Fibroblast of skin of right quadriceps (primary cell): ENCODE measurements at regions not wholly inside any gene's neighbourhood (a gene's known extent, or its start where the extent isn't known, plus 50 kb on each side); places are given as distances from the start of the nearest gene placed in this dataset.
A peak's percentile ranks its signal among the peaks of the same experiment; 100 is the strongest.

Source experiments
- DNase-seq: peaks from one replicate; pipeline ENCODE4 v3.0.0-alpha.2; 2013

GRCh38 chr16:80029761-80030481 is 429.4 kb upstream of the MAF start:
- no peak for DNase-seq

DNA sequence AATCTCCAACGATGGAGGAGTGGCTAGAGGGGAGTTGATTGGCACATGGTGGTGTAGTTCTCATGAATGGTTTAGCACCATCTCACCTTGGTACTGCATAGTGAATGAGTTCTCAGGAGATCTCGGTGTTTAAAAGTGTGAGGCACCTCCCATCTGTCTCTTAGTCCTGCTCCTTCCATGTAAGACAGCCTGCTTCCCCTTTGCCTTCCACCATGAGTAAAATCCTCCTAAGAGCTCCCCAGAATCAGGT is 428.8 kb upstream of the MAF start:
- DNase-seq, result no peak

DNA sequence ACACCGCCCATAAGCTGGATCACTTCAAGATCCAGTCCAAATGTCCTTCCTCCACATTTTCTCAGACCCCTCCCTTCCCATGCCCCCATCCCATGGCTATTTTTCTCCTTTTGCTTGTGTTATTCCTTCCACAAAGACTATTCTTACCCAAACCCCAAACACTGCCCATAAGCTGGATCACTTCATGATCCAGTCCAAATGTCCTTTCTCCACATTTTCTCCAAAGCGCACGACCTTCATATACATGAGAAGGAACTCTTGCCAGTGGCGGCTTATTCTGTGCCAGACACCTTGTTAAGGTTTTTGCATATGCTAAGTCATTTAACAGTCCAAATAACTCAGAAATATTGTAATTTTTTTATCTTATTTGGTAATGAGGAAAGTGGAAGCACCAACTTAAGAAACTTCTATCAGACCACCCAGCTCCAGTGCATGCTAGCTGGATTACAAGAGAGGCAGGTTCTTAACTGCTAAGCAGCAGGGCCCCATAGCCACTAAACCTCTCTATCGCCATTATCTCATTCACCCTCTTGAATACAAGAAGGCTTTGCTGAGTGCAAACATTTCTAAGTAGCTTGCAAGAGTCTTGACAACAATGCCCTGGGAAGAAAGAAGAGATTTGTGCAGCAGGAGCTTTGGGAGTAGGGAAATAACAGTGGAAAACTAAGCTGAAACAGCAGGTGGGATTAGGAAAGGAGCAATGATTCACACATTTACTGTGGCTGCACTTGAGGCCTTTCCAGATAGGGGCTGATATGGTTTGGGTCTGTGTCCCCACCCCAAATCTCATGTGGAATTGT is 428.2 kb upstream of the MAF start:
- DNase-seq, result no peak

DNA sequence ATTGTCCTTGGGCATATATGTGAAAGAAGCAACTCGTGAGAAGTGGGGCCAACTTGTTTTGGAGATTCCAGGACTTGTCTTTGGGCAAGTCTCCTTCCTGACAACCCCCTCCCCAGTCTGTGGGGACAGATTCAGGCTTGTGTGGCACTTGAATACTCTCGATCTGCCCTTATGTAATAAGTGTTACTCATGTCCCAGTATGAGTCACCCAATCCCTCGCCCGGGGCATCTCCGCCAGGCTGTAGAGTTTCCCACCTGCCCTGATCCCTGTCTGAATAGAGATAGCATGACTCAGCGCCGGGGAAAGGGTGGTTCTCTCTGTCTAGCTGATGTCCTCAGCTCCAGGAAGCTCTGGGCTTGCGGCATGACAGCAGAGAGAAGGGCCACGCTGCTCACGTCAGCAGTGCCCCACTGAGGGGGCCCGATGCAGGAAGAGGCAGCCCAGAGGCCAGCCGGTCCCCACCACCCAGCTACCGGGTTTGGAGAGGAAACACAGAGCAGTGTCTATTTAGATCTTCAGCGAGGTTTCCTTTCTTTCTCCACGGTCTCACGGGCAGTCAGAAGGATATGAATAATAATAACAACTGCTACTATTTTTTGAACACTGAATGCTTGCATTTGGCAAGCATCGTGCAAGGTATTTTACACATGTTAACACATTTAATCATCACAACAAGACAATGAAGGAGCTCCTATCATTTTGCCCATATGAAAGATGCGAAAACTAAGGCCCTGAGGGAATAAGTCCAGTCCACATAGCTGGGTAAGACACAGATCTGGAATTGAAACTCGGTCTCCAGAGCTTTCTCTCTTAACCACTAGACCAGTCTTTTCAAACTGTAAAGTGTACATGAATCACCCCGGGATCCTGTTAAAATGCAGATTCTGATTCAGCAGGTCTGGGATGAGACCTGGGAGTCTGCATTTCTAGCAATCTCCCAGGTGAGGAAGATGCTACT is 426.7 kb upstream of the MAF start:
- peak; percentile 91 for DNase-seq

DNA sequence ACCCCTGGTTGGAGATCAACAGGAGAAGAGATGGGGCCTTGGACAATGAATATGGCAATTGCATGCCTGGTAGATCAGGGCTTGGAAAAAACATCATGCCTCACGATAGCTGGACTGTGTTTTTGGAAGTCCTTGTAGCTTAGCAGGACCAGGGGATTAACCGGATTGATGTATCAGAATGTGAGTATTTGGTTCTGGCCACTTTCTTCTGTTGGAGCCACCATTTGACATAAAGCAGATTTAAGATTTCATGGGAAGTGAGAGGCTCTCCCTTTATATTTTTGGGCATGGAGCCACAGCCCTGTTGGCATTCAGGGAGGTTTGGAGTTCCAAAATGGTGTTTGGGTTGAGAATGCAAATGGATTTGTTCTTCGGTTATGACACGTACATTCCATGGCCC is 424.7 kb upstream of the MAF start:
- DNase-seq, result no peak

DNA sequence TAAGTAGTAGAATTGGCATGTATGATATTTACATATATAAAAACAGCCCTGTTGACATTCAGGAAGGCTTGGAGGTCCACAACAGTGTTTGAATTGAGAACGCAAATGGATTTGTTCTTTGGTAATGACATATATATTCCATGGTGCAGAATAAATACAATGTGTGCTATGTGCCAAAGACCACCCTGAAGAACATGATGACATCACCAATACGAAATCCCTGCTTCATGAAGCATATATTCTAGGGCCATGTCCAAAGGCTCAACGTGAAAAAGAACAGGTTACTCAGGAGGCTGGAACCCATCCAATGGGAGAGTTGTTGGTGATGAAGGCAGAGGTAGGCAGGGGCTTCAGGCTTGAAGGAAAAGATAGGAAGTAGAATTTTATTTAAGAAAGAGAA is 423.9 kb upstream of the MAF start:
- no peak for DNase-seq

DNA sequence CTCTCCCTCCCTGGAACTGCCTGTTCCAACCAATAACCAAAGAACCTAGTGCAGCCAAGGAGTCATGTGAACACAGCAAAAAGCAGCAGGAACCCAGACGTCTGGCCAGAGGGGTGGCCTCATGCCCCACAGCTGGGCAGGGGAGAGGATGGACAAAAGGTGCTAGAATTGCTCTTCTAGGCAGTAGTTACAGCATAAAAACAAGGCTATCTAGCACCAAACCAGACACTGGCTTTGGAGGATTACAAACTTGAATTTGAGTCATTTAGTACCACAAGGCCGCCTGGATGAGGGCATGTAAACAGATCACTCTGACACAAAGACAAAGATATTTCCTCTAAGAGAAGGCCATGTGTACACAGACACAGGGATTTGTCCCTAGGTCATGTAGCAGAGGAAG is 423.3 kb upstream of the MAF start:
- peak; percentile 8 for DNase-seq

DNA sequence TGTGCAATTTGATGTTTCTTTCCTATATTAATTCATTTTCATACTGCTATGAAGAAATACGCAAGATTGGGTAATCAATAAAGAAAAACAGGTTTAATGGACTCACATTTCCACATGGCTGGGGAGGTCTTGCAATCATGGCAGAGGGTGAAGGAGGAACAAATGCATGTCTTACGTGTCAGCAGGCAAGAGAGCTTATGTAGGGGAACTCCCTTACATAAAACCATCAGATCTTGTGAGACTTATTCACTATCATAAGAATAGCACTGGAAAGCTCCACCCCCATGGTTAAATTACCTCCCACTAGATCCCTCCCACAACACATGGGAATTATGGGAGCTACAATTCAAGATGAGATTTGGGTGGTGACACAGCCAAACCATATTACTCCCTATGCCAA is 418.9 kb upstream of the MAF start:
- no peak for DNase-seq

- no peak for DNase-seq
These were observed 417.9 kb upstream of the MAF start for GRCh38 chr16:80018466-80018865.

DNA sequence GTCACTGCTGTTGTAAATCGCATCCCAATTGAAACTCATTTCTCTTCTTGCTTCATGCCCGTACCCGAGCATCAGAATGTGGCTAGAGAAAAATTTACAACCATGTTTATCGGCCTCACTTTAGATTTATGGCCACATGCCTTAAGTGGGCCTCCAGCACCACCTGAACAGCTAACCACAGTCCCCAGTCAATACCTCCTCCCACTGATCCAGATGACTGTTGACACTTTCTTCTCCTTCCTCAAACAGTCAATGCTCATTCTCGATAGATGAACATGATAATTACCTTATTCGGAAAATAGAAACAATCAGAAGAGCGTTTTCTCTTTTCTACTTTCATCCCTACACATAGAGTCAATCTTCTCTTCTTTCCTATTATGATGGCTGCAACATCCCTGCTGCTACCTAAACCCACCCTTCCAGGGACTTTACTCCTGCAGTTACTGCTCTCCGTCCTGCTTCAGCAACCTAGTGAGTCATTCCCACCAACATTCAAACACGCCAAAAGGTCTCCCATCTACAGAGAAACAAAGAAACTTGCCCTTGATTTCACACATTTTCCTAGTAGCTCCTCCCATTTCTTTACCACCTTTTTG is 416.3 kb upstream of the MAF start:
- DNase-seq, result no peak

GRCh38 chr16:80015566-80015965 is 415.0 kb upstream of the MAF start:
- DNase-seq, result peak; percentile 15

DNA sequence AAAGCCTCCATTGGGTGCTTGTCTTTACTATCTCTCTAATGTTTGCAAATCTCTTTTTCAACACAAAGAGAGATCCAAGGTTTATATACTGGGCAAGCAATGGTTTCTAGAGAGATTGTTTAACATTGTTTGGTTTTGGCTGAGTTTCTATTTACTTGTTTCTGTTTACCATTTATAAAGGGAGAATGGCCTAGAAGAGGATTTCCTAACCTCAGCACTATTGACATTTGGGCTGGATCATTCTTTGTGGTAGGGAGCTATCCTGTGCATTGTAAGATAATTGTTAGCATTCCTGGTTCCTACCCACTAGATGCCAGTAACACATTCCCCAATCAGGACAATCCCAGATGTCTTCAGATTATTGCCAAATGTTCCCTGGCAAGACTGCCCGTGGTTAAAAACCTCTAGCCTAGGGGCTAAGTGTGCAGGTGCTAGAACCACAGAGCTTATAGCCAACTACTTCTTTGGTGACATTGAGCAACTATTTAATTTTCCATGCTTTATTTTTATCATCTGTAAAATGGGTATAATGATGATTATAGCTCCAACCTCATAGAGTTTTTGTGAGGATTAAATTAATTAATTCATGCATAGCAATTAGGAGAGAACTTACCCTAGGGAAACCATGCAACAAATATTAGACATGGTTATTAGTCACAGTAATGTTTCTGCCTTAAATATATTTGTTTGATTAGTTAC is 413.9 kb upstream of the MAF start:
- no peak for DNase-seq

GRCh38 chr16:80012586-80012985 is 412.0 kb upstream of the MAF start:
- no peak for DNase-seq

DNA sequence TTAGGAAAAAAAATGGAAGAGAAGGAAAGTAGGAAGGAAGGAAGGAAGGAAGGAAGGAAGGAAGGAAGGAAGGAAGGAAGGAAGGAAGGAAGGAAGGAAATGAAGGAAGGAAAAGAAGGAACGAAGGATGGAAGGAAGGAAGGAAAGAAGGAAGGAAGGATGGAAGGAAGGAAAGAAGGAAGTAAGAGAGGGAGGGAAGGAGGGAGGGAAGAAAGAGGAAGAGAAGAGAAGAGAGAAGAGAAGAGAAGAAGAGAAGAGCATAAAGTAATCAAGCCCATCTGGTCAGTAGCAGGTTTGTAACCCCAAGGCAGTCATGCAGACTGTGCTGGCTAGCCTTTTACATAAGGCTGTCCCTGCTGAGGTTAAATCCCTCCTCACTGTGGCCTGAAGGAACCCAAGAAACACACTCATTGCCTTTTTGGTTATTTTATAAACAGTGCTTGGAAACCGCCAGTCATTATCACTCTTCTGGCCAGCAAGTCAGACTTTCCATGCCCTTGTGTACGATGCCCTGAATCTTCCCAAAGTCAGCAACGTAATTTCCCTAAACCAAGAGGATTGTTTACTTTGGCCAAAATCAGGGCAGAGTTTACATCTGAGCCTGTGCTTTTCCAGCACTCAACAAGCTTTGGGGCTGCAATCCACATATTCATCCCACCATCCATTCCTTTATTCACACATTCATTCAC is 409.6 kb upstream of the MAF start:
- DNase-seq, result no peak

- no peak for DNase-seq
These were observed 408.3 kb upstream of the MAF start for GRCh38 chr16:80008857-80009256.

GRCh38 chr16:80007231-80007630 is 406.7 kb upstream of the MAF start:
- DNase-seq, result no peak

DNA sequence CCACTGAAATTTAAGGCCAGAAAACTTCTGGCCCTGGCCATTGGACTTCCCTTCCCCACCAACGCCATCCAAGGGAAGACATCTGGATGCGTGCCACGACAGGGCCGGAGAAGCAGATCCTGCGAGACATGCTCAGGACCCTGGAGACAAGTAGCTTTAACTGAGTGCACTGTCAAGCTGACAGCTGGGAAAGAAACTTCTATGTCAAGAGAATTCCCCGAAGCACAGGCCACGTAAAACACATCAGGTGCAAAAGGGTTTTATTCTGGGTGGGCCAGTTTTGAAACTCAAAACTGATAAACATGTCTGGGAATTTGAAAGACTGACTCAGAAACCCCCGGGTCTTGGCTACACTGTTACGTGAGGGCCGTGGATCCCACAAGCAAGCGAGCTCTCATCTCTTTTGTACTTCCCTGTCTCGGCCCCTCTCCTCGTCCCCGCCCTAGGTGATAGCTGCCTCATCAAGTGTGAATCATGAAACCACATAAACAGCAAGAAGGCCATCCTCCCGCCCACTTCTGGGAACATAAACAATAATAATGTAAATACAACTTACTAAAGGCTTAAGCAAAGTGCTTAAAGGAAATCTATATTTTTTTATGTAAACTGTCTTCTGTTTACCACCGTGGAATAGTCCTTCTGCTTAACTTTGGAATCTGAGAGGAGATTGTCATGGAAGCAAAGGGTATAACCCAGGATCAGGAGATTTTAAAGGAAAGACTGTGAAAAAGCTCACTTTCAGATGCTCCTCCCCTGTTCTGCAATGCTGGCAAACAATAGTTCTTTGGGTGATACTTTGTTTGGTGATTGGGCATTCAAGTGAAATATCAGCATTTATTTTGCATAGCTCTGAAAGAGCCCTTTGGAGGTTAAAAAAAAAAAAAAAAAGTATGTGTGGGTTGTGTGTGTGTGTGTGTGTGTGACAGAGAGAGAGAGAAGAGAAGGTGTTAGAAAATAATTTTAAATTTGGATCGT is 406.0 kb upstream of the MAF start:
- DNase-seq, result no peak

DNA sequence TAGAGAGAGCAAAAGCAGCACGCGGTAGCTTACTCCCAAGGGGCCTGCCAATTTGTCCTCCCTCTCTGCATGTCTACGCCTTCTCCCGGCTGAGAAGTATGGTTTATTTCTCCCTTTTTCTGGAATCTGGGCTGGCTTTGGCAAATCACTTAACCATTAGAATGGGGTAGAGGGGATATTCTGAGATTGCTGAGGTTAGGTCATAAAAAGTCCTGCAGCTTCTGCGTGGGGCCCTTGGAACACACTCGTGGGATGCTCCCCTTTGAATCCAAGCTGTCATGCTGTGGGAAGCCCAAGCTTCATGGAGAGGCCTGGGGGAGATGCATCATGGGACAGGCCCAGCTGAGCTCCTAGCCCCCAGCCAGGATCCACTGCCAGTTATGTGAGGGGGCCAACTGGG is 403.6 kb upstream of the MAF start:
- no peak for DNase-seq

DNA sequence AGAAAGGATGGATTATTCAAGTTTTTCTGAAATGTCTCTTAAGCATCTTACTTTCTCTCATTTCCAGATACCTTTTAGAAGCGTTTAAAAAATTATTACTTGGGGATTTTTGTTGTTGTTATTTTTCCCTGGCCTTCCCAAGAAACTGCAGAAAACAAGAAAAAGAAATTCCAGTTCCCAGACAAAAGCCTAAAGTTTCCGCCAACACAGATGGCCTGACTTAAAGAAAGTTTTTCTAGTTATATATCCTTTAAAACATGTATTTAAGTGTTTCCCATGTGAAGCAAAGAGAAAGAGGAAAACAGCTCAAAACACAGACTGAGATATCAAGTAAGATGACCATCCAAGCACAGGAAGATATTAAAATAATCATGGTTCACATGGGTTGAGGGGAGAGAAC is 401.7 kb upstream of the MAF start:
- no peak for DNase-seq

DNA sequence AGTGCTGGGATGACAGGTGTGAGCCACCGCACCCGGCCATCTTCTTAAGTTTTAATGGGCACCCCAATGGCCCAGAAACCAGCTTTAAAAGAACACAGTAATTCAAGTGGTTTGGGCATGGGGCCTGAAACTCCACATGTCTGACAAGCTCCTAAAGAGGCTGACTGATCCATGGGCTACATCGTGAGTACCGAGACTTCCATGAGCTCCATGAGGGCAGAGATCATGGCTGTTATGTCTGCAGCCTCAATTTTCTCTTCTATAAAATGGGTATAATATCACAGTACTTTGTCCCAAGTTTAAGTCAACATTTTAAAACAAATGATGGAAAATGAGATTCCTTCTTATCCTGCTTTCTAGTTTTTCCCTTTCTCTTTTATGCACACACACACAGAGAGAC is 397.6 kb upstream of the MAF start:
- DNase-seq, result no peak

- peak; percentile 15 for DNase-seq
These were observed 396.7 kb upstream of the MAF start for GRCh38 chr16:79997257-79997656.
